Upper lobe of left lung (tissue), 6 donors: ENCODE measurements at regions not wholly inside any gene's neighbourhood (a gene's known extent, or its start where the extent isn't known, plus 50 kb on each side); places are given as distances from the start of the nearest gene placed in this dataset.

Source experiments
- ATAC-seq, 2 donors: fragments of 200-7000 bp; cut with Tn5 transposase; one replicate each; pipeline ENCODE4 v1.9.1; 2022; ENCODE audit warnings: mild to moderate bottlenecking in 2 of 2, moderate library complexity in 2 of 2; ENCODE audit not compliant: low FRiP score in 2 of 2
- DNase-seq, 2 donors: peaks; one replicate each; pipeline ENCODE4 v3.0.0-alpha.2; 2019 to 2020
- H3K27ac ChIP-seq, 4 donors: fragments of 200-600 bp; sonication (generic); one replicate each; pipeline ENCODE4 v1.5.1; 2016 to 2019
- H3K27me3 ChIP-seq, 4 donors: fragments of 200-600 bp; sonication (generic); one replicate each; pipeline ENCODE4 v1.5.1; 2017 to 2019
- H3K36me3 ChIP-seq, 4 donors: fragments of 200-600 bp; sonication (generic); one replicate each; pipeline ENCODE4 v1.5.1; 2016 to 2019
- H3K4me1 ChIP-seq, 4 donors: fragments of 200-600 bp; sonication (generic); one replicate each; pipeline ENCODE4 v1.5.1; 2018 to 2019
- H3K4me3 ChIP-seq, 4 donors: fragments of 200-600 bp; sonication (generic); one replicate each; pipeline ENCODE4 v1.5.1; 2017 to 2019; ENCODE audit warnings: mild to moderate bottlenecking in 2 of 4, moderate library complexity in 1 of 4
- H3K9me3 ChIP-seq, 4 donors: fragments of 200-600 bp; sonication (generic); one replicate each; pipeline ENCODE4 v1.5.1; 2018 to 2019
- EP300 ChIP-seq, 4 donors: sonication (generic); formaldehyde crosslinking; IDR thresholded peaks; one replicate each; pipeline ENCODE4 v1.5.1; 2017; ENCODE audit warnings: antibody characterized with exemption in 4 of 4, control low read depth in 2 of 4
- POLR2A ChIP-seq, 4 donors: fragments of 450-650 bp; IDR thresholded peaks; one replicate each; pipeline ENCODE4 v1.5.1; 2016 to 2017; ENCODE audit warnings: antibody characterized with exemption in 4 of 4, mild to moderate bottlenecking in 2 of 4
- POLR2AphosphoS5 ChIP-seq, 2 donors: sonication (generic); formaldehyde crosslinking; IDR thresholded peaks; one replicate each; pipeline ENCODE4 v1.5.1; 2017; ENCODE audit warnings: antibody characterized with exemption in 2 of 2
- WGBS, 2 donors: methylation state at CpG; one replicate each; pipeline ENCODE4 v1.1.5; 2017 to 2018; 5-methylcytosine and 5-hydroxymethylcytosine counted together
- TF ChIP-seq, protein P1 (sequence below), 6 experiments: fragments of 450-650 bp in 4 of 6; fragments of 200-600 bp in 2 of 6; sonication (generic) in 2 of 6; IDR thresholded peaks; one replicate each; pipeline ENCODE4 v1.5.1; 2016 to 2019; ENCODE audit warnings: antibody characterized with exemption in 6 of 6
- donor health status: DM: no; HTN: no; CAD: no; lungs with moderate emphysema.
- donor health status: DM: no; HTN: yes; CAD: no; lungs with severe emphysema.

DNA sequence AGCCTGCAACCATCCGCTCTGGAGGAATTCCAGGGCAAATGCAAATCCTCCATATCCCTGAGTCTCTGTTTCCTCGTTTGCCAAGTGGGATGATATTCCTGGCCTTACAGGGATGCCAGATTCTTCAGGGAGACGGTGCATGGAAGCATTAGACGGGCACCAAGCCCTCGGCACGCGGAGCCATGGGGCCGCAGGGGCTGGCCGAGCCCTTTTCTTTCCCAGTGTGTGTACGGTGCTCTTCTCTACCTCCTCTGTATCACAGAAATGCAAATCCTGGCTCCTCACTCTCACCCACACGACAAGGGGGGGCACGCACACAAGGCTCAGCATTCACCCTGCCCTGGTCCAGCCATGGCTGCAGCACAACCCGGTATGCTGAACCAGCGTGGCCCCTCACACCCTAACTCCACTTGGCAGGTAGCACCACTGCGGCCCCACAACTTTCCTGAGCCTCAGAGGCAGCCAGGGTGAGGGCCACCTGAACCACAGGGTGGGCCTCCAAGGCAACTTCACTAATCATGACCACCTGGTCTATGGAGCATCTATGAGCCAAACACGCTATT, 64.1 kb upstream of the SALL3 start:
- no peaks in the 10 kb centered on the region for H3K9me3 ChIP-seq
- no peak for ATAC-seq
- no peaks in the 10 kb centered on the region for H3K4me1 ChIP-seq
- TF ChIP-seq EP300 (IDR thresholded peaks at IDR 0.05) (no peak), POLR2A (IDR thresholded peaks at IDR 0.05) (no peak), POLR2AphosphoS5 (IDR thresholded peaks at IDR 0.05) (no peak)
- TF ChIP-seq, protein P1, sequence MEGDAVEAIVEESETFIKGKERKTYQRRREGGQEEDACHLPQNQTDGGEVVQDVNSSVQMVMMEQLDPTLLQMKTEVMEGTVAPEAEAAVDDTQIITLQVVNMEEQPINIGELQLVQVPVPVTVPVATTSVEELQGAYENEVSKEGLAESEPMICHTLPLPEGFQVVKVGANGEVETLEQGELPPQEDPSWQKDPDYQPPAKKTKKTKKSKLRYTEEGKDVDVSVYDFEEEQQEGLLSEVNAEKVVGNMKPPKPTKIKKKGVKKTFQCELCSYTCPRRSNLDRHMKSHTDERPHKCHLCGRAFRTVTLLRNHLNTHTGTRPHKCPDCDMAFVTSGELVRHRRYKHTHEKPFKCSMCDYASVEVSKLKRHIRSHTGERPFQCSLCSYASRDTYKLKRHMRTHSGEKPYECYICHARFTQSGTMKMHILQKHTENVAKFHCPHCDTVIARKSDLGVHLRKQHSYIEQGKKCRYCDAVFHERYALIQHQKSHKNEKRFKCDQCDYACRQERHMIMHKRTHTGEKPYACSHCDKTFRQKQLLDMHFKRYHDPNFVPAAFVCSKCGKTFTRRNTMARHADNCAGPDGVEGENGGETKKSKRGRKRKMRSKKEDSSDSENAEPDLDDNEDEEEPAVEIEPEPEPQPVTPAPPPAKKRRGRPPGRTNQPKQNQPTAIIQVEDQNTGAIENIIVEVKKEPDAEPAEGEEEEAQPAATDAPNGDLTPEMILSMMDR (IDR thresholded peaks at IDR 0.05), result no peak
- 85 to 86% methylated on average over 10 to 16 of the region's 16 CpGs for WGBS, 2 donors
- H3K27ac ChIP-seq, result no peak overlapping the region
- no peak for DNase-seq
- no peak overlapping the region for H3K4me3 ChIP-seq
- H3K27me3 ChIP-seq, result no peaks in the 10 kb centered on the region
- H3K36me3 ChIP-seq, result no peaks in the 10 kb centered on the region

DNA sequence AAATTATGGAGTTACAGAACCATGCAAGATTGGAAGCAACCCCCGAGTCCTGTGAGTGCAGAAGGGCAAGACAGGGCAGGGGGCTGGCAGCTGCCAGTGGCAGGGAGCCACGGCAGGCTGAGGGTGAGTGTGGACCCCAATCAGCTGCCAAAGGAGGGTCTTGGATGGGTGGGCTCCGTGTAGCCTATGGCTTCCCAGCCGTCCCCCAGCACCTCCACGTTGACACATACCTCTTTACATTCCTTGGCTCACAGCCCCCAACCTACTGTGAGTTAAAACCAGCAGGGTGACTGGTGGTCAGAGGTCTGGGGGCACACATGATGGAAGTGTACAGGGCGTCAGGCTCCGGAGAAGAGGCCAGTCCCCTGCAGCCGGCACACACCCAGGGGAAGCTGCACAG, 60.9 kb upstream of the SALL3 start:
- no peak overlapping the region for H3K4me3 ChIP-seq
- no peaks in the 10 kb centered on the region for H3K36me3 ChIP-seq
- no peaks in the 10 kb centered on the region for H3K4me1 ChIP-seq
- no peaks in the 10 kb centered on the region for H3K27me3 ChIP-seq
- H3K9me3 ChIP-seq, result no peaks in the 10 kb centered on the region
- DNase-seq (no peak), ATAC-seq (no peak)
- no peak overlapping the region for H3K27ac ChIP-seq
- 73 to 79% methylated on average over 5 to 8 of the region's 8 CpGs for WGBS, 2 donors
- no peak for TF ChIP-seq EP300 (IDR thresholded peaks at IDR 0.05)
- TF ChIP-seq, protein P1 (IDR thresholded peaks at IDR 0.05), result no peak

DNA sequence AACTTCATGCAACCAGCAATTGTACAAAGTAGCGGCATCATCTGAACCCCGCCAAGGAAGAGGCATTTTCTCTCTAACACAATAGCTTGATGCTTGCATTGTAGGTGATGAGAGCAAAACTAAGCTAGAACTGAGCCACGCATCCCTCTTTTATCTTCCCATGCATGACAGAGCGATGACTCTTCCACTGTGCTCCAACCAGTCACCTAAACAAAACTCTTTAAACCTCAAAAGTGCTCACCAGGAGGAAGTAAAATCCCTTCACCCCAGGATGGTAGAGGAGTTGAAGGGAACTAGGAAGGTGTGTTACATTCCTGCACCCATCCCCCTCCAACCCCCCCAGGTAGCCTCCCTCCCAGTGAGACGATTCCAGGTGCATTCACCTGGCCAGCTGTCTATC, 59.7 kb upstream of the SALL3 start:
- DNase-seq (no peak), ATAC-seq (no peak)
- Histone ChIP-seq H3K27ac (no peak overlapping the region), H3K9me3 (no peaks in the 10 kb centered on the region), H3K4me1 (no peaks in the 10 kb centered on the region), H3K36me3 (no peaks in the 10 kb centered on the region), H3K4me3 (no peak overlapping the region), H3K27me3 (no peaks in the 10 kb centered on the region)
- TF ChIP-seq EP300 (IDR thresholded peaks at IDR 0.05) (no peak), POLR2A (IDR thresholded peaks at IDR 0.05) (no peak), POLR2AphosphoS5 (IDR thresholded peaks at IDR 0.05) (no peak)
- TF ChIP-seq, protein P1 (IDR thresholded peaks at IDR 0.05), result no peak
- WGBS, 2 donors, result 85 to 87% methylated on average over 5 of the region's 5 CpGs

DNA sequence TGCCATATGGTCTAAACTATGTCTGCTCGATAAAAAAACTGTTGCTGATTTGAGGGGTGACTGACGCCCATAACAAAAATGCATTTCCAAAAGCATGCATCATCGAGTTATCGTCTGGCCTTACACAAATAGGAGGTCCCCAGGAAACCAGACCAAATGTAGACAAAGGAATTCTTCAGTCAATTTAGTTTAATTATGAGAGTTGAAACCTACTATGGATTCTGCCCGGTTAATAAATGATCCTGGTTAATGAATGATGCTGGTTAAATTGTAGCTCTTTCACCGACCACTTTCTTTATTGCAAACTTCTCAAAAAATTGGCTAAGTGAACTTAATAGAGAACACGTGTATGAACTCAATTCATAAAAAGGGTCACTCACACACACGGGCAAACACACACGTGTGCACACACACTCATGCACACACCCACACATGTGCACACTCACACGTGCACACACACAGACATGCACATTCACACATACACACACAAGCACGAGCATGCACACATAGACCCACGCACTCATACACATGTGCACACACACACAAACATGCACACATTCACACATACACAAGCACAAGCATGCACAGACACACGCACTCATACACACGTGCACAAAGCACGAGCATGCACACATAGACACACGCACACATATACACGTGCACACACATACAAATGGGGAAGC, 59.0 kb upstream of the SALL3 start:
- DNase-seq, result no peak

More for the DNA sequence above, 59.0 kb upstream of the SALL3 start:
- no peaks in the 10 kb centered on the region for H3K9me3 ChIP-seq
- H3K36me3 ChIP-seq, result no peaks in the 10 kb centered on the region
- WGBS, 2 donors, result 74 to 88% methylated on average over 16 to 17 of the region's 17 CpGs
- TF ChIP-seq, protein P1 (IDR thresholded peaks at IDR 0.05), result no peak
- no peak for TF ChIP-seq EP300 (IDR thresholded peaks at IDR 0.05)
- TF ChIP-seq POLR2AphosphoS5 (IDR thresholded peaks at IDR 0.05), result no peak
- TF ChIP-seq POLR2A (IDR thresholded peaks at IDR 0.05), result no peak
- peak in 1 of 2 donors; percentile 38 for ATAC-seq
- no peaks in the 10 kb centered on the region for H3K27me3 ChIP-seq
- H3K4me3 ChIP-seq, result no peak overlapping the region
- no peak overlapping the region for H3K27ac ChIP-seq
- H3K4me1 ChIP-seq, result no peaks in the 10 kb centered on the region
